ENCODE measurements at regions not wholly inside any gene's neighbourhood (a gene's known extent, or its start where the extent isn't known, plus 50 kb on each side); places are given as distances from the start of the nearest gene placed in this dataset.

DNA sequence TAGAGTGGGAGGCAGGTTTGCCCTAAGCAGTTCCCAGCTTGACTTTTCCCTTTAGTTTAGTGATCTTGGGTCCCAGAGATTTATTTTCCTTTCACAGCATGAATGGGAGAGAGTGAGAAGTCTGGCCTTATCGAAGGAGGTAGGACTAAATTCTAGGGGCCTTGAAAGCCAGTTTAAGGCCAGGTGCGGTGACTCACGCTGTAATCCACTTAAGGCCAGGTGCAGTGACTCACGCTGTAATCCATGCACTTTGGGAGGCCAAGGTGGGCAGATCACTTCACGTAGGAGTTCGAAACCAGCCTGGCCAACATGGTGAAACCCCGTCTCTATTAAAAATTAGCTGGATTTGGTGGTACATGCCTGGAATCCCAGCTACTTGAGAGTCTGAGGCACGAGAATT, 392.2 kb downstream of the ACTR3B start:
- Histone ChIP-seq H3K27ac (ENCODE audit: insufficient read depth, low read length) (no peak overlapping the region), H3K79me1 (ENCODE audit: low read depth in 1 of 2, low read length in 2 of 2) (no peaks in the 10 kb centered on the region), H3K4ac (ENCODE audit: low read depth, low read length) (no peak overlapping the region), H3K4me3 (ENCODE audit: insufficient read depth, low read depth, low read length) (no peak overlapping the region), H4K5ac (ENCODE audit: low read depth, low read length) (no peak overlapping the region), H2AK9ac (replicated peaks; ENCODE audit: low read depth, low read length, poor library complexity) (no peak overlapping the region), H4K20me1 (ENCODE audit: insufficient read depth, low read length) (no peaks in the 10 kb centered on the region), H3K4me1 (ENCODE audit: control insufficient read depth, insufficient read depth, low read length) (no peaks in the 10 kb centered on the region), H3K9me1 (ENCODE audit: insufficient read depth, low read length) (no peaks in the 10 kb centered on the region), H2AFZ (replicated peaks; ENCODE audit: low read length, poor library complexity) (no peak overlapping the region), H3K56ac (ENCODE audit: extremely low read depth, insufficient read depth, low read length) (no peak overlapping the region), H3K9ac (ENCODE audit: low read depth, low read length) (no peak overlapping the region), H4K91ac (ENCODE audit: insufficient read depth, low read depth, low read length) (no peak overlapping the region), H2BK5ac (ENCODE audit: low read depth, low read length, poor library complexity, severe bottlenecking) (no peak overlapping the region), H3K4me2 (ENCODE audit: low read depth, low read length) (no peak overlapping the region), H3K18ac (ENCODE audit: low read depth, low read length) (no peak overlapping the region), H3K36me3 (ENCODE audit: control insufficient read depth, insufficient read depth, low read length) (no peaks in the 10 kb centered on the region), H2BK15ac (ENCODE audit: low read depth, low read length) (no peak overlapping the region), H2AK5ac (ENCODE audit: low read depth, low read length) (no peak overlapping the region), H3K23ac (ENCODE audit: low read depth, low read length) (no peak overlapping the region), H4K8ac (ENCODE audit: low read depth in 2 of 2, low read length in 2 of 2) (no peak overlapping the region), H3K14ac (replicated peaks; ENCODE audit: low read depth, low read length) (no peak overlapping the region), H3K27me3 (ENCODE audit: control insufficient read depth, insufficient read depth, low read length) (no peaks in the 10 kb centered on the region), H2BK20ac (ENCODE audit: low read depth, low read length) (no peak overlapping the region), H2BK120ac (ENCODE audit: low read depth, low read length) (no peak overlapping the region), H3K9me3 (ENCODE audit: control insufficient read depth, insufficient read depth, low read length) (peaks cover 23% of the 10 kb centered on the region)
- ATAC-seq (ENCODE audit: low read depth) (no peak), DNase-seq (no peak)
- in situ Hi-C loops (cut with MboI; ENCODE audit: low sequenced_read_pairs) (no loop called here), intact Hi-C loops (cut with micrococcal nuclease) (no loop called here), dilution Hi-C loops (cut with HindIII; ENCODE audit: low sequenced_read_pairs, unreplicated experiment) (no loop called here)
- POLR2A ChIA-PET (ENCODE audit: unreplicated experiment) = no interaction called here
- TF ChIP-seq FOS (IDR thresholded peaks at IDR 0.05; ENCODE audit: low read depth, low read length) (no peak), RAD21 (IDR thresholded peaks at IDR 0.05; ENCODE audit: low read length) (no peak), RFX5 (IDR thresholded peaks at IDR 0.05; ENCODE audit: low read depth, low read length) (no peak), SMC3 (IDR thresholded peaks at IDR 0.05; ENCODE audit: low read depth, low read length) (no peak), CHD1 (IDR thresholded peaks at IDR 0.05; ENCODE audit: low read depth, low read length) (no peak)
- TF ChIP-seq, protein P1, sequence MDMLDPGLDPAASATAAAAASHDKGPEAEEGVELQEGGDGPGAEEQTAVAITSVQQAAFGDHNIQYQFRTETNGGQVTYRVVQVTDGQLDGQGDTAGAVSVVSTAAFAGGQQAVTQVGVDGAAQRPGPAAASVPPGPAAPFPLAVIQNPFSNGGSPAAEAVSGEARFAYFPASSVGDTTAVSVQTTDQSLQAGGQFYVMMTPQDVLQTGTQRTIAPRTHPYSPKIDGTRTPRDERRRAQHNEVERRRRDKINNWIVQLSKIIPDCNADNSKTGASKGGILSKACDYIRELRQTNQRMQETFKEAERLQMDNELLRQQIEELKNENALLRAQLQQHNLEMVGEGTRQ (IDR thresholded peaks at IDR 0.05; ENCODE audit: low read depth, low read length) = no peak
- WGBS, 2 experiments (ENCODE audit: extremely low coverage in 2 of 2, insufficient read length in 1 of 2) = 30% methylated on average over 2 of the region's 8 CpGs; no CpG with 5 or more reads in 1 of the 2 experiments
- CTCF ChIA-PET = no interaction called here
- BruUV-seq (replicated peaks) = no TSS peak
